GM12878 (cell line): ENCODE measurements at regions not wholly inside any gene's neighbourhood (a gene's known extent, or its start where the extent isn't known, plus 50 kb on each side); places are given as distances from the start of the nearest gene placed in this dataset.

Experiments
- CBX5 ChIP-seq: sonication (generic); IDR thresholded peaks from 2 replicates; pipeline ENCODE4 v1.6.1; 2016; ENCODE audit warnings: low read depth, moderate library complexity, mild to moderate bottlenecking, inconsistent platforms
- EP300 ChIP-seq, 2 experiments: fragments of 150-350 bp in 1 of 2; IDR thresholded peaks; 2 replicates each; pipeline ENCODE4 v1.6.1; 2011 to 2012; ENCODE audit warnings: low read depth in 2 of 2, low read length in 2 of 2, borderline replicate concordance in 1 of 2, improper control_type of control experiment in 1 of 2, inconsistent platforms in 1 of 2; ENCODE audit not compliant: control insufficient read depth in 1 of 2
- EZH2 ChIP-seq: IDR thresholded peaks from 2 replicates; pipeline ENCODE4 v1.6.1; 2012; ENCODE audit warnings: low read depth, mild to moderate bottlenecking, control low read depth, inconsistent platforms, low read length, borderline replicate concordance; ENCODE audit not compliant: control insufficient read depth
- FOS ChIP-seq: IDR thresholded peaks from 3 replicates; pipeline ENCODE4 v1.6.1; 2011; ENCODE audit warnings: borderline replicate concordance; ENCODE audit not compliant: insufficient read length; ENCODE audit errors: extremely low read depth
- FOXK2 ChIP-seq: fragments of 450-650 bp; IDR thresholded peaks from 2 replicates; pipeline ENCODE4 v1.6.1; 2017; ENCODE audit warnings: mild to moderate bottlenecking, moderate library complexity
- GATAD2B ChIP-seq: fragments of 450-650 bp; conservative IDR thresholded peaks from 2 replicates; pipeline ENCODE4 v1.6.1; 2017; ENCODE audit warnings: low read depth, mild to moderate bottlenecking, moderate library complexity
- IKZF1 ChIP-seq: fragments of 450-650 bp; conservative IDR thresholded peaks from 2 replicates; pipeline ENCODE4 v1.6.1; 2017; ENCODE audit warnings: antibody characterized with exemption, mild to moderate bottlenecking
- TCF7 ChIP-seq: IDR thresholded peaks from 2 replicates; pipeline ENCODE4 v1.6.1; 2014; ENCODE audit warnings: antibody characterized with exemption, borderline replicate concordance

GRCh38 chr9:32877103-32877502, 93.8 kb downstream of the TMEM215 start:
- no peak for TF ChIP-seq EZH2
- TF ChIP-seq EP300 (IDR thresholded peaks at IDR 0.05; ENCODE audit: borderline replicate concordance in 1 of 2, control insufficient read depth in 1 of 2, low read depth in 2 of 2, low read length in 2 of 2): no peak
- TF ChIP-seq FOS: no peak
- no peak for TF ChIP-seq TCF7
- TF ChIP-seq GATAD2B: no peak
- TF ChIP-seq CBX5: no peak
- no peak for TF ChIP-seq FOXK2
- no peak for TF ChIP-seq IKZF1
